A549 (cell line): ENCODE measurements at regions not wholly inside any gene's neighbourhood (a gene's known extent, or its start where the extent isn't known, plus 50 kb on each side); places are given as distances from the start of the nearest gene placed in this dataset.

Source experiments
- CHD2 ChIP-seq: fragments of 150-350 bp; IDR thresholded peaks from 2 replicates; pipeline ENCODE4 v1.6.1; 2014; ENCODE audit warnings: low read length; ENCODE audit not compliant: partially characterized antibody
- CTCF ChIP-seq: fragments of >200 bp; sonication (Bioruptor Twin); formaldehyde crosslinking; IDR thresholded peaks from 3 replicates; pipeline ENCODE4 v1.5.1; 2016

GRCh38 chr21:28737674-28738419 is 254.8 kb downstream of the LTN1 start:
- no peak for TF ChIP-seq CTCF
- TF ChIP-seq CHD2: no peak
